ENCODE measurements at regions not wholly inside any gene's neighbourhood (a gene's known extent, or its start where the extent isn't known, plus 50 kb on each side); places are given as distances from the start of the nearest gene placed in this dataset.
A peak's percentile ranks its signal among the peaks of the same experiment; 100 is the strongest.
"Not testable (repeated sequence)": the region's sequence is repeated elsewhere in the genome, so short reads cannot be mapped to it uniquely, and the experiment has no call there.

- no peak for TF ChIP-seq CTCF (IDR thresholded peaks at IDR 0.05; ENCODE audit: insufficient read depth, low read depth, low read length)
- DNase-seq (ENCODE audit: low read depth), result peak; percentile 98
- H3K4me3 ChIP-seq (ENCODE audit: low read depth, low read length), result no peak overlapping the region
Observed at GRCh38 chr5:92544596-92544995, 1036.4 kb downstream of the NR2F1-AS1 start.

GRCh38 chr5:92544036-92544435 is 1037.0 kb downstream of the NR2F1-AS1 start:
- TF ChIP-seq CTCF (IDR thresholded peaks at IDR 0.05; ENCODE audit: insufficient read depth, low read depth, low read length), result no peak
- H3K4me3 ChIP-seq (ENCODE audit: low read depth, low read length), result no peak overlapping the region
- peak; percentile 39 for DNase-seq (ENCODE audit: low read depth)

DNA sequence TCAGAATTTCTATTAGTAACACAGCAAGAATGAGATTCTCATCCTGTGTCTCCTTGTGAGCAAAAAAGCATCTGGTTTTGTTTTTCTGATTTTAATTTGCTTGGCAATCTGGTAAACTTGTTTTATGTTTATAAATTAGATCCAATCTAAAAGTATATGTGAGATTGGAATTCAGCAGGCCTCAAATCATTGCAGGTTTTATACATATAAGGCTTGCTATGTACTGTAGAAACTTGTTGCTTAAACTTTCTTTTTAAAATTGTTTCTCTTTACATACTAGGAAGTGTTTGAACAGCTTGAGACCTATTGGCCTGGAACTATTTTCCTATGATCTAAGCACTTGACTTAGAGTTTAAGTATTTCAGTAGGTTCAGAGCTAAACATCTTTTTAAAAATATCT is 1037.8 kb downstream of the NR2F1-AS1 start:
- no peak for TF ChIP-seq CTCF (IDR thresholded peaks at IDR 0.05; ENCODE audit: insufficient read depth, low read depth, low read length)
- H3K4me3 ChIP-seq (ENCODE audit: low read depth, low read length), result no peak overlapping the region
- peak; percentile 44 for DNase-seq (ENCODE audit: low read depth)

- not testable (repeated sequence) for H3K4me3 ChIP-seq (ENCODE audit: low read depth, low read length); DNase-seq (ENCODE audit: low read depth)
Observed at GRCh38 chr5:92542017-92542416, 1039.0 kb downstream of the NR2F1-AS1 start.

DNA sequence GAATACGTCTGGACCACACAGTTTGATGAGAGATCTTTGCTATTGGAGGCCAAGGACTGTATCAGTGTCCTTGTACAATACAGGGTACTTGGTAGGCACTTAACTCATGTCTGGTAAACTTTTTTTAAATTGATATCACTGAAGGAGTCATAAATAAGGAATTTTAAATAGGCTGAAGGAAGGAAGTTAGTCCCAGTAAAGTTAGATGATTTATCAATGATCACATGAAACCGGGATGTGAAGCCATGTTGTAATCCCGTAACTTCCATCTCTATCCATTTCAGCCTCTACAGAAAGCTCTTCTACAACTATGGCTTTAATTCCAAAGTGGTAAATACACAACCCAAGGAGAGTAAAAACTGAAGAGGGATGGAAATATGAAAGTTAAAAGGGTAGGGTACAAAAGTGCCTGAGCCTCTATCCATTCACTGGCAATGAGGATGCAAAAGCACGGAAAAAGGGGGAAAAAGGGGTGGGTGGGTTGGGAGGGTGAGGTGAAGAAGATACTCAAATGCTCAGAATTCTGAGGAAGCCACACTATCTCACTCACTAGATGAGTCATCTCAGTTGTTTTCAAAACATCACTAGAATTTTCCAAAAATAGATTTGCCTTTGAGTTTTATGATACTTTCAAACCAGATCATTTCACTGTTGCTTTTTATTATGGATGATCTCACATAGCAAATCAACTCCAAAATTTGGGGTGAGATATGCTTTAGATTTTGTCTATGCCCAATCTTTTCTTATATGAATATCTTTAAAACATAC is 1053.5 kb downstream of the NR2F1-AS1 start:
- H3K4me3 ChIP-seq (ENCODE audit: low read depth, low read length), result no peak overlapping the region
- TF ChIP-seq CTCF (IDR thresholded peaks at IDR 0.05; ENCODE audit: insufficient read depth, low read depth, low read length), result no peak
- DNase-seq (ENCODE audit: low read depth), result peak; percentile 71

DNA sequence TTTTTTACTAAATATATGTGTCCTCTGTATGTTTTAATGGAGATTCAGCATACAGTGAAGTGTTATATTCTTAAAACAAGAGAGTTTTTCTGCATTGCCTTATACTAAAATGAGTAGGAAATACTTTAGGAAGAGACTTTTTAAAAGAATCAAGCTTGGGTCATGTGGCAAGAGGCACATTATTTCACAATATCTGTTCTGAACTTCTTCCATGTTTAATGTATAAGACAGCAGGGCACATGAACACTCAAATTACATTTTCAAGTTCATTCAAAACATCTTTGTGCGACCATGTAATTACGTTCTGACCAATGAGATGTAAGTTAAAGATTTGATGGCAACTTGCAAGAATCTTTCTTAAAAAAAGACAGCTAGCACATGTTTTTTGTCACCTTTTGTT is 1055.9 kb downstream of the NR2F1-AS1 start:
- TF ChIP-seq CTCF (IDR thresholded peaks at IDR 0.05; ENCODE audit: insufficient read depth, low read depth, low read length), result no peak
- H3K4me3 ChIP-seq (ENCODE audit: low read depth, low read length), result no peak overlapping the region
- DNase-seq (ENCODE audit: low read depth), result no peak

DNA sequence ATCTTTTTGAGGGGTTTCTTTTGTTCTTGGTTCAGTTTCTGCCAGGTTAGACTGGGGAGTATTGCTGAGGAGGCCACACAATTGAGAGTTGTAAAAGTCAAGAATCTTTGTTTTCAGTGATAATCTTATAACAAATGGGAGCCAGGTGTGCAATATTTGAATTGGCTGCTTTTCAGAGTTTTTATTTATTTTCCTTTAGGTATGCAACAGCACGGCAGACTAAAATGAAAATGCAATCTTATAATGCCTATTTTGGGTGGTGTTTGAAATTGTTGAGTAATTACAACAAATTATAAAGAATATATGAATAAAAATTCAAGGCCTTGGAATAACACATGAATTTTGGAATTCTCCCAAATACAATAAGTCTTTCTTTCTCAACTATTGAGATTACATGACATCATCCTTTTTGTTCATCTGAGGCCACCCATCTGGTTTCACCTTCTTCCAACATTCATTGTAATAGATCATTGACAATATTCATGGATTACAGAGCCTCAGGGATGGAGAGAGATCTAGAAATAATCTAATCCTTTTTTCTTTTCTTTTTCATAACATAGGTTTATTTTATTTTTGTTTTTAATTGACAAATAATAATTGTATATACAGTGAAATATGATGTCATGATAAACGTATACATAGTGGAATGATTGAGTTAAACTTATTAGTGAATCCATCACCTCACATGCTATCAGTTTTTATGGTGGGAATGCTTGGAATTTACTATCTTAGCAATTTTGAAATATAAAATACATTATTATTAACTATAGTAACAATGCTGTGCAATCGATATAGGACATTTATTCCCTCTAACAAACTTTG is 1061.0 kb downstream of the NR2F1-AS1 start:
- no peak for TF ChIP-seq CTCF (IDR thresholded peaks at IDR 0.05; ENCODE audit: insufficient read depth, low read depth, low read length)
- no peak for DNase-seq (ENCODE audit: low read depth)
- H3K4me3 ChIP-seq (ENCODE audit: low read depth, low read length), result no peak overlapping the region
